Adrenal gland (tissue), 5 donors: ENCODE measurements at regions not wholly inside any gene's neighbourhood (a gene's known extent, or its start where the extent isn't known, plus 50 kb on each side); places are given as distances from the start of the nearest gene placed in this dataset.

ENCODE experiments used
- POLR2A ChIP-seq, 2 donors: fragments of 450-650 bp; IDR thresholded peaks; one replicate each; pipeline ENCODE4 v1.6.1; 2017; ENCODE audit warnings: antibody characterized with exemption in 2 of 2, mild to moderate bottlenecking in 2 of 2, moderate library complexity in 1 of 2
- TF ChIP-seq, protein P1 (sequence below), 6 experiments: fragments of 450-650 bp in 4 of 6; fragments of 200-600 bp in 2 of 6; sonication (generic) in 1 of 6; IDR thresholded peaks; 1 replicate in 5 of 6; 2 replicates in 1 of 6; pipeline versions ENCODE4 v1.5.1 to v1.8.0; 2016 to 2021; ENCODE audit warnings: antibody characterized with exemption in 6 of 6, mild to moderate bottlenecking in 2 of 6, moderate library complexity in 1 of 6
- donor health status: DM: no; HTN: no; CAD: no.

DNA sequence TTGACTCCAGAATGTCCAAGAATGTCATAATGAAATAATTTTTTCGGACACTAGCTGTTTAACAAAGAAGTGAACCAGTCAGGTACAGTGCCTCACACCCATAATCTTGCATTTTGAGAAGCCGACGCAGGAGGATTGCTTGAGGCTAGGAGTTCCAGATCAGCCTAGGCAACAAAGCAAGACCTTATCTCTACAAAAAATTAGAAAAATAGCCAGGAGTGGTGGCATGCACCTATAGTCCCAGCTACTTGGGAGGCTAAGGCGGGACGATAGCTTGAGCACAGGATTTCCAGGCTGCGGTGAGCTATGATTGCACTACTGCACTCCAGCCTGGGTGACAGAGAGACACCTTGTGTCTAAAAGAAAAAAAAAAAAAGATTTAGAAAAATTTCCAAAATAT lies 235.8 kb upstream of the FN1 start:
- TF ChIP-seq, protein P1, sequence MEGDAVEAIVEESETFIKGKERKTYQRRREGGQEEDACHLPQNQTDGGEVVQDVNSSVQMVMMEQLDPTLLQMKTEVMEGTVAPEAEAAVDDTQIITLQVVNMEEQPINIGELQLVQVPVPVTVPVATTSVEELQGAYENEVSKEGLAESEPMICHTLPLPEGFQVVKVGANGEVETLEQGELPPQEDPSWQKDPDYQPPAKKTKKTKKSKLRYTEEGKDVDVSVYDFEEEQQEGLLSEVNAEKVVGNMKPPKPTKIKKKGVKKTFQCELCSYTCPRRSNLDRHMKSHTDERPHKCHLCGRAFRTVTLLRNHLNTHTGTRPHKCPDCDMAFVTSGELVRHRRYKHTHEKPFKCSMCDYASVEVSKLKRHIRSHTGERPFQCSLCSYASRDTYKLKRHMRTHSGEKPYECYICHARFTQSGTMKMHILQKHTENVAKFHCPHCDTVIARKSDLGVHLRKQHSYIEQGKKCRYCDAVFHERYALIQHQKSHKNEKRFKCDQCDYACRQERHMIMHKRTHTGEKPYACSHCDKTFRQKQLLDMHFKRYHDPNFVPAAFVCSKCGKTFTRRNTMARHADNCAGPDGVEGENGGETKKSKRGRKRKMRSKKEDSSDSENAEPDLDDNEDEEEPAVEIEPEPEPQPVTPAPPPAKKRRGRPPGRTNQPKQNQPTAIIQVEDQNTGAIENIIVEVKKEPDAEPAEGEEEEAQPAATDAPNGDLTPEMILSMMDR (IDR thresholded peaks at IDR 0.05), result no peak
- TF ChIP-seq POLR2A (IDR thresholded peaks at IDR 0.05), result no peak
